Cardiac fibroblast (primary cell): ENCODE measurements at regions not wholly inside any gene's neighbourhood (a gene's known extent, or its start where the extent isn't known, plus 50 kb on each side); places are given as distances from the start of the nearest gene placed in this dataset.

ENCODE experiments used
- DNase-seq, 2 donors: peaks; one replicate each; pipeline versions ENCODE4 v3.0.0 to v3.0.0-alpha.2; 2010; ENCODE audit warnings: low read depth in 2 of 2
- H3K4me3 ChIP-seq, 2 donors: replicated peaks in 1 of 2; 1 replicate in 1 of 2; 2 replicates in 1 of 2; pipeline ENCODE4 v1.5.1; 2011; ENCODE audit warnings: low read depth in 2 of 2, low read length in 2 of 2, mild to moderate bottlenecking in 2 of 2, moderate library complexity in 1 of 2
- TF ChIP-seq, protein P1 (sequence below): IDR thresholded peaks from one replicate; pipeline ENCODE4 v1.5.1; 2011; ENCODE audit warnings: low read depth, mild to moderate bottlenecking, low read length, inconsistent platforms

DNA sequence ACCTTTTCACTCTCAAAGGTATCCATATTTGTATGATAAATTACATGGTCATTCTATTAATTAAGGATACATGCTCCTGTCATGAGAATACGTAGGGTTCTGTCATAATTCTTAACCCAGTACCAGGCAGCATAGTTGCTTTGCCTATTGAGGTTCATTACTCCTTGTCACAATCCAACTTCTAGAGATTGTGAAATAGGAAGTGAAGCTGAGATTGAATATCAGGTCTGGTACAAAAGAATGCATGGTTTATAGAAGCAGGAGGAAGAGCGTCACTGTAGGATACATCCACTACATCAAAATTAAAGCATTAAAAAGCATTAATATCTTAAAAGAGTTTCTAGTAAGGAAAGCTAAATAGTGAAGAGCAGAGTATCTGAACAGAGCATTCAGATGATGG is 647.0 kb downstream of the IQCM start:
- no peak overlapping the region for H3K4me3 ChIP-seq
- peak in 1 of 2 donors; percentile 30 for DNase-seq
- TF ChIP-seq, protein P1, sequence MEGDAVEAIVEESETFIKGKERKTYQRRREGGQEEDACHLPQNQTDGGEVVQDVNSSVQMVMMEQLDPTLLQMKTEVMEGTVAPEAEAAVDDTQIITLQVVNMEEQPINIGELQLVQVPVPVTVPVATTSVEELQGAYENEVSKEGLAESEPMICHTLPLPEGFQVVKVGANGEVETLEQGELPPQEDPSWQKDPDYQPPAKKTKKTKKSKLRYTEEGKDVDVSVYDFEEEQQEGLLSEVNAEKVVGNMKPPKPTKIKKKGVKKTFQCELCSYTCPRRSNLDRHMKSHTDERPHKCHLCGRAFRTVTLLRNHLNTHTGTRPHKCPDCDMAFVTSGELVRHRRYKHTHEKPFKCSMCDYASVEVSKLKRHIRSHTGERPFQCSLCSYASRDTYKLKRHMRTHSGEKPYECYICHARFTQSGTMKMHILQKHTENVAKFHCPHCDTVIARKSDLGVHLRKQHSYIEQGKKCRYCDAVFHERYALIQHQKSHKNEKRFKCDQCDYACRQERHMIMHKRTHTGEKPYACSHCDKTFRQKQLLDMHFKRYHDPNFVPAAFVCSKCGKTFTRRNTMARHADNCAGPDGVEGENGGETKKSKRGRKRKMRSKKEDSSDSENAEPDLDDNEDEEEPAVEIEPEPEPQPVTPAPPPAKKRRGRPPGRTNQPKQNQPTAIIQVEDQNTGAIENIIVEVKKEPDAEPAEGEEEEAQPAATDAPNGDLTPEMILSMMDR, result no peak

DNA sequence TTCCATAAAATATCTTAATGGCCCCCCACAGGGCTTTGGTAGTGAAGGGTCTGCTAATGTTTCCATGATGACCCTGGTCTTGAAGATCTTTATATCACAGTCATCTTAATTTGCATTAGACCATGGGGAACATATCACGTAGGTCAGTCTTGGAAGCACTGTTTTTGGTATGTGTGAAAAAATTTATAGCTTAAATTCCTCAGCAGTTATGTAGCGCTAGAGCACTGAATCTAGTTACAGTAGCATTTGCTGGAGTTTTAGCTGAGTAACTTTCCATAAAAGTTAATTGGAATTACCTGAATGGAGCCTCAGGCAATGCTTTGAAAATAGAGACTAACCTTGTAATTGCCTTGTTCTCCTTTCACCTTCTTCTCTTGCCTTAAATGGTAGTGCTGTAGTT is 648.8 kb downstream of the IQCM start:
- no peak overlapping the region for H3K4me3 ChIP-seq
- TF ChIP-seq, protein P1, result no peak
- no peak for DNase-seq

DNA sequence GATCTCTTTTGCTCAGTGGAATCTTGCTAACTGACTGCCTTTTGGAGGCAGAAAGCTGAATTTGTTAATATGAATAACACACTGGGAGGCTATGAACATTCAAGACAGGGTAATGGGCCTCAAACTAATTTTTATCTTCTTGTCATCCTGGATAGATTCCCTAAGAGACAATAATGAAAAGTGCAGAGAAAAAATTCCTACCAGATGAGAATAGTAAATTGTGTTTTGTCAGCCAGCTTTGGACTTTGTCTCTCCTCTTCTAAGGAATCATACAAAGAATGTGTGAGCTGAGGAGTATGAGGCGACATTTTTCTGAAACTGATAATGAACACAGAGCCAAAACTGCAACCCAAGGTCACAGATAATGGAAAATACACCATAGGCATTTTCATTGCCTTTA is 649.3 kb downstream of the IQCM start:
- DNase-seq, result no peak
- TF ChIP-seq, protein P1, result no peak
- H3K4me3 ChIP-seq, result no peak overlapping the region

DNA sequence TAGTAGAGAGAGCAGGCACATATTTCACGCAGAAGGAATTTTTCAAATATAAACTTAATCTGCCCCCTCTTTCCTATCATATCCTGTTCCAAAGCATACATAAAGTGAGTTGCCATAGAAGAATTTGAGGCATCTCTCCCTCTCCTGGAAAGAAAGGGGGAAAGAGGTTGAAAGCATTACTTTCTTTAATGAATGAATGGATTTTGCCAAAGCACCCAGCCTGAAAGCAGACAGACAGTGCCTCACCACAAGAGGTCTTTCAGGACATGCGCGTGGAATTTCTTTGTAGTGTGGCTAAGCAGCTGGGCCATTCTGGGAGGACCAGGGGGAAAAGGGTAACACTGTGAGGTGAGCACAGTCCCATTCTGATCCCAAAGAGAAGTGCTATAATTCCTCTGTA is 651.4 kb downstream of the IQCM start:
- TF ChIP-seq, protein P1, result no peak
- H3K4me3 ChIP-seq, result no peak overlapping the region
- peak; percentile 40 to 65 for DNase-seq

DNA sequence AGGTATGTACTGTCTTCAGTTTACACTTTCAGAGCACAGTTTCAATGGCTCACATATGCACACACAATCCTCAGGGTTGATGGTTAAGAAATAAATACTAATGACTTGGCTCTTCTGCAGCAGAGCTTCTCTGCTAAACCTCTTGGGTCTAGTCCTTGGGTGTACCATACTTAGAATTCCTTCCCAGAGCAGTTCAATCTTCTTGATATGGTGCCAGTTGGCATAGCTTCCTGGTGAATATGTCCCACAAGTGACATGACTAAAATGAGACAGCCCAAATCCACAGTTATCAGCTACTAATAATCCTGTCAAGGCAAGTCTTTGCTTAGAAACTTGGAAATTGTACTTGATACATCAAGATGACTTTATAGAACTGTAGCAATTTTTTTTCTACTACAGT is 654.4 kb downstream of the IQCM start:
- TF ChIP-seq, protein P1, result no peak
- DNase-seq, result peak; percentile 70
- H3K4me3 ChIP-seq, result no peak overlapping the region

DNA sequence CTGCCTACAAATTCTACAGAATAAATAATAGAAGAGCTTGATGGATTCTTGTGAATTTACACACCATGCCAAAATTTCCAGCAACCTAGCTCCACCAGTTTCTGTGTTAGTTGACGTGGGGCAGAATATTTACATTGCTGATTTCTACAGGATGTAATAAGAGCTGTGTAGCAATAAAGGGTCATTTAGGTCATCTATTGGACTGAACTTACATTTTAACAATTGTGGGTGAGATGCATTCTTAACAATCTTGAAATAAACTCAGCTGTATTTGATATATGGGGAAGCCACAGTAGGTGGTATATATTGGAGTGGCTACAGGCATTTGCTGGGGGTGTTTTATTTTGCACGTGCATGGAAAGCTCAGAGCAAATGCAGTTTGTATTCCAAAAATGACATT is 655.3 kb downstream of the IQCM start:
- TF ChIP-seq, protein P1, result no peak
- no peak overlapping the region for H3K4me3 ChIP-seq
- DNase-seq, result no peak

DNA sequence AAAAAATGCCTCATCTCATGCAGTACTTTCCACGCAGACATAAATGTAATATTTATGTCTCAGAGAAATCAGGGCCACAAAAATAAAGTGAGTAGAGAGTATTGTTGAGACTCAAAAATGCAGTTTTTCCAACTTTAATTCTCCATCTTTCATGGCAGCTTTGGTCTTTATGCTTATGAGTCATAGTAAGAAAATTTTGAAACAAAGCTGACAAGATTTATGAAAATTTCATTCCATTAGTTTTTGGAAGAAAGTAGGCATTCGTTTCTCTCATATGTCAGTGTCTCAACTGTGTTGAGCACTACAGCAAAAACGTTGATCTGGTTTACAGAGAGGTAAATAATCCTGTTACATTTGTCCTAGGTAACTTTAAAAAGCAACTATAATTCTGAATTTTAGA is 656.8 kb downstream of the IQCM start:
- no peak overlapping the region for H3K4me3 ChIP-seq
- no peak for DNase-seq
- TF ChIP-seq, protein P1, result no peak
